Epithelial cell of proximal tubule (primary cell): ENCODE measurements at regions not wholly inside any gene's neighbourhood (a gene's known extent, or its start where the extent isn't known, plus 50 kb on each side); places are given as distances from the start of the nearest gene placed in this dataset.

Source experiments
- DNase-seq: peaks from one replicate; pipeline ENCODE4 v3.0.0-alpha.2; 2011; ENCODE audit warnings: low read depth
- H3K4me3 ChIP-seq: 2 replicates; pipeline ENCODE4 v1.5.1; 2011; ENCODE audit warnings: low read depth, mild to moderate bottlenecking, low read length
- CTCF ChIP-seq: conservative IDR thresholded peaks from 2 replicates; pipeline ENCODE4 v1.5.1; 2012; ENCODE audit warnings: low read depth, mild to moderate bottlenecking, low read length

- TF ChIP-seq CTCF, result no peak
- no peak overlapping the region for H3K4me3 ChIP-seq
- no peak for DNase-seq
Measured at GRCh38 chrX:20913760-20914159, 460.5 kb upstream of the CNKSR2 start.

GRCh38 chrX:20906571-20906970 is 467.6 kb upstream of the CNKSR2 start:
- H3K4me3 ChIP-seq, result no peak overlapping the region
- DNase-seq, result no peak
- TF ChIP-seq CTCF, result no peak

- no peak for TF ChIP-seq CTCF
- no peak for DNase-seq
- H3K4me3 ChIP-seq, result no peak overlapping the region
Measured at GRCh38 chrX:20884565-20884964, 489.7 kb upstream of the CNKSR2 start.

GRCh38 chrX:20863649-20864048 is 510.6 kb upstream of the CNKSR2 start:
- TF ChIP-seq CTCF, result no peak
- H3K4me3 ChIP-seq, result no peak overlapping the region
- no peak for DNase-seq

GRCh38 chrX:20861113-20861512 is 513.1 kb upstream of the CNKSR2 start:
- TF ChIP-seq CTCF, result no peak
- H3K4me3 ChIP-seq, result no peak overlapping the region
- DNase-seq, result no peak

- DNase-seq, result no peak
- TF ChIP-seq CTCF, result no peak
- H3K4me3 ChIP-seq, result no peak overlapping the region
Measured at GRCh38 chrX:20857746-20858145, 516.5 kb upstream of the CNKSR2 start.

GRCh38 chrX:20838477-20838876 is 535.7 kb upstream of the CNKSR2 start:
- H3K4me3 ChIP-seq, result no peak overlapping the region
- TF ChIP-seq CTCF, result no peak
- no peak for DNase-seq
